H1 (cell line): ENCODE measurements at regions not wholly inside any gene's neighbourhood (a gene's known extent, or its start where the extent isn't known, plus 50 kb on each side); places are given as distances from the start of the nearest gene placed in this dataset.

Source experiments
- EZH2 ChIP-seq: fragments of 200-600 bp; sonication (generic); IDR thresholded peaks from 2 replicates; pipeline ENCODE4 v1.7.1; 2012; ENCODE audit warnings: low read depth, mild to moderate bottlenecking, moderate library complexity, low read length, inconsistent platforms; ENCODE audit not compliant: severe bottlenecking

DNA sequence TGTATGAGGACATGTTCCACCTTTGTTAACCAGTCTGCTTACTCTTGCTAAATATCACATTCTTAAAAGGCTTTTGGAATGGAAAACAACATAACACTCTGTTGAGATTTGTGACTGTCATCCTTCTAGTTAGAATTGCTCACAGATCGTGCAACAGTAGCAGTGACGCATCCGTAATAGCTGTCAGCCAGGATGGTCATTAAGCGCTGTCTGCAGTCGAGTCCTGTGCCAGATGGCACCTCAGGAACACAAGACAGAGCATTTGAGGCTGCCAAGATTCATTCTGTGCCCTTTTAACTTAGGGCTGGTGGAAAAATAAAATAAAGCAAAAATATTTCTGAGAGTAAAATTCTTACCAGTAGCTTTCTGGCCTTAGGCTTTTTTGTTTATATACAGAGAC, 348.6 kb downstream of the ANKRD7 start (continued):
- no peak for TF ChIP-seq EZH2
